ENCODE measurements at regions not wholly inside any gene's neighbourhood (a gene's known extent, or its start where the extent isn't known, plus 50 kb on each side); places are given as distances from the start of the nearest gene placed in this dataset.
A peak's percentile ranks its signal among the peaks of the same experiment; 100 is the strongest.

- no peak for DNase-seq (ENCODE audit: low read depth, low spot score)
- no peaks in the 10 kb centered on the region for H3K27me3 ChIP-seq (ENCODE audit: control insufficient read depth, insufficient read depth, low read length)
- POLR2A ChIA-PET = interaction anchor here (0.5 kb wide), 1 partner anchor 117 kb away, joined by 9 read pairs; no protein-coding TSS in a partner anchor
- peak overlapping the region; percentile 53 for H3K27ac ChIP-seq (ENCODE audit: low read depth, low read length)
- H3K9me3 ChIP-seq (ENCODE audit: control insufficient read depth, insufficient read depth, low read length) = no peaks in the 10 kb centered on the region
- H3K4me3 ChIP-seq (ENCODE audit: low read depth, low read length) = no peak overlapping the region; the same call in 1 of the 2 replicates
- TF ChIP-seq CTCF (IDR thresholded peaks at IDR 0.05; ENCODE audit: low read depth, low read length) = no peak
- CTCF ChIA-PET = no interaction called here
Measured at GRCh38 chr15:62624547-62625378, 417.8 kb upstream of the TPM1 start.

GRCh38 chr15:62625429-62626033 is 417.0 kb upstream of the TPM1 start:
- ChIA-PET CTCF (no interaction called here), POLR2A (interaction anchor here (0.5 kb wide), 1 partner anchor 117 kb away, joined by 9 read pairs; no protein-coding TSS in a partner anchor)
- H3K27ac ChIP-seq (ENCODE audit: low read depth, low read length) = peak overlapping the region; percentile 53
- no peak for TF ChIP-seq CTCF (IDR thresholded peaks at IDR 0.05; ENCODE audit: low read depth, low read length)
- DNase-seq (ENCODE audit: low read depth, low spot score) = peak; percentile 29
- no peaks in the 10 kb centered on the region for H3K9me3 ChIP-seq (ENCODE audit: control insufficient read depth, insufficient read depth, low read length)
- no peak overlapping the region for H3K4me3 ChIP-seq (ENCODE audit: low read depth, low read length)
- no peaks in the 10 kb centered on the region for H3K27me3 ChIP-seq (ENCODE audit: control insufficient read depth, insufficient read depth, low read length)

- no peak overlapping the region for H3K27ac ChIP-seq (ENCODE audit: low read depth, low read length)
- POLR2A ChIA-PET = no interaction called here
- H3K9me3 ChIP-seq (ENCODE audit: control insufficient read depth, insufficient read depth, low read length) = no peaks in the 10 kb centered on the region
- H3K4me3 ChIP-seq (ENCODE audit: low read depth, low read length) = no peak overlapping the region
- no peak for TF ChIP-seq CTCF (IDR thresholded peaks at IDR 0.05; ENCODE audit: low read depth, low read length)
- CTCF ChIA-PET = no interaction called here
- no peaks in the 10 kb centered on the region for H3K27me3 ChIP-seq (ENCODE audit: control insufficient read depth, insufficient read depth, low read length)
- no peak for DNase-seq (ENCODE audit: low read depth, low spot score)
Measured at GRCh38 chr15:62626903-62627302, 415.6 kb upstream of the TPM1 start.

- TF ChIP-seq CTCF (IDR thresholded peaks at IDR 0.05; ENCODE audit: low read depth, low read length) = no peak
- POLR2A ChIA-PET = no interaction called here
- H3K27me3 ChIP-seq (ENCODE audit: control insufficient read depth, insufficient read depth, low read length) = no peaks in the 10 kb centered on the region
- H3K27ac ChIP-seq (ENCODE audit: low read depth, low read length) = no peak overlapping the region
- H3K9me3 ChIP-seq (ENCODE audit: control insufficient read depth, insufficient read depth, low read length) = no peaks in the 10 kb centered on the region
- CTCF ChIA-PET = interaction anchor here (0.5 to 1.2 kb wide), 2 partner anchors 82 to 111 kb away, joined by 3 to 4 read pairs; no protein-coding TSS in a partner anchor
- no peak for DNase-seq (ENCODE audit: low read depth, low spot score)
- H3K4me3 ChIP-seq (ENCODE audit: low read depth, low read length) = no peak overlapping the region
Measured at GRCh38 chr15:62631076-62631724, 411.3 kb upstream of the TPM1 start.

Measured in AG04450 (cell line).